GM06990 (cell line): ENCODE measurements at regions not wholly inside any gene's neighbourhood (a gene's known extent, or its start where the extent isn't known, plus 50 kb on each side); places are given as distances from the start of the nearest gene placed in this dataset.

Experiments used
- DNase-seq: peaks from one replicate; pipeline ENCODE4 v3.0.0-alpha.2; 2011; ENCODE audit not compliant: insufficient read length; ENCODE audit errors: extremely low read depth
- H3K27me3 ChIP-seq: replicated peaks from 2 replicates; pipeline ENCODE4 v1.6.0; 2011; ENCODE audit warnings: low read length; ENCODE audit not compliant: control insufficient read depth, insufficient read depth
- H3K36me3 ChIP-seq: 2 replicates; pipeline ENCODE4 v1.5.1; 2011; ENCODE audit warnings: low read length; ENCODE audit not compliant: control insufficient read depth, insufficient read depth
- H3K4me3 ChIP-seq: replicated peaks from 2 replicates; pipeline ENCODE4 v1.5.1; 2011; ENCODE audit warnings: low read depth, mild to moderate bottlenecking, control low read depth, low read length
- TF ChIP-seq, protein P1 (sequence below): IDR thresholded peaks from 2 replicates; pipeline ENCODE4 v1.5.1; 2011; ENCODE audit warnings: low read length, control low read depth, mild to moderate bottlenecking, inconsistent platforms; ENCODE audit not compliant: insufficient read depth, poor library complexity, severe bottlenecking

DNA sequence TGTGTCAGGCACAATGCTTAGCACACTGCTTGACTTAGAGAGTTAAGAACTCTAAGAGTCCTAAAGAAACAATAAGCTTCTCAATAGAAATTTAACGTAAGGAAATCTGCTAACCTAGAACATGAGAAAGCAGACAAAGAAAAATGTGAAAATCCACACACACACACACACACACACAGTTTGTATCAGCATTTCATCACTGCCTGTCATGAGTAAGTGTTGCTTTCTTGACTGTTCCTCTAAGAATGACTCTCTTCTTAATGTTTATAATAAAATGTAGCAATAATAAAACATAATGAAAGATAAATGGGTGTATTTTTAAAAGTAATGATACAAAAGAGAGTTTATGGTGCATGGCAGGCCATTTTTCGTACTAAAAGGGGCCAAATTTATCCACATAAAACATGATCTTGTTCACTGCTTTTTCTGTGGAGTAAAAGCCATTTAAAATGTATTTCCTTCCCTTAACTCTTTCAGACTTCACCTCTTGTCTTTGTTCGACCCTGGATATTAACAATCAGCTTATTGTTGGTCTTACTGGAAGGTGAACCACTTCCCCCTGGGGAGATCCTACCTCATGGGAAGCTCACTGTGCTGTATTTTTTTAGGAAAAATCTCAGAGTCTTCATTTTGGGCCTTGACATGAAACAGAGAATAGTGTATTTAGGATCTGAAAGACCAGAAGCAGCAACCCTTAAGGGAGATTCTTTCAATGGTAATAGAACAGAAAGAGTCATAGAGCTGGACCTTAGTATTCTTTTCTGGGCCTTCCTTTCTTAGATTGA is 107.3 kb upstream of the ANKRD55 start:
- no peak for DNase-seq
- Histone ChIP-seq H3K27me3 (no peaks in the 10 kb centered on the region; the same call in 1 of the 2 replicates), H3K36me3 (no peaks in the 10 kb centered on the region), H3K4me3 (no peak overlapping the region)
- TF ChIP-seq, protein P1, sequence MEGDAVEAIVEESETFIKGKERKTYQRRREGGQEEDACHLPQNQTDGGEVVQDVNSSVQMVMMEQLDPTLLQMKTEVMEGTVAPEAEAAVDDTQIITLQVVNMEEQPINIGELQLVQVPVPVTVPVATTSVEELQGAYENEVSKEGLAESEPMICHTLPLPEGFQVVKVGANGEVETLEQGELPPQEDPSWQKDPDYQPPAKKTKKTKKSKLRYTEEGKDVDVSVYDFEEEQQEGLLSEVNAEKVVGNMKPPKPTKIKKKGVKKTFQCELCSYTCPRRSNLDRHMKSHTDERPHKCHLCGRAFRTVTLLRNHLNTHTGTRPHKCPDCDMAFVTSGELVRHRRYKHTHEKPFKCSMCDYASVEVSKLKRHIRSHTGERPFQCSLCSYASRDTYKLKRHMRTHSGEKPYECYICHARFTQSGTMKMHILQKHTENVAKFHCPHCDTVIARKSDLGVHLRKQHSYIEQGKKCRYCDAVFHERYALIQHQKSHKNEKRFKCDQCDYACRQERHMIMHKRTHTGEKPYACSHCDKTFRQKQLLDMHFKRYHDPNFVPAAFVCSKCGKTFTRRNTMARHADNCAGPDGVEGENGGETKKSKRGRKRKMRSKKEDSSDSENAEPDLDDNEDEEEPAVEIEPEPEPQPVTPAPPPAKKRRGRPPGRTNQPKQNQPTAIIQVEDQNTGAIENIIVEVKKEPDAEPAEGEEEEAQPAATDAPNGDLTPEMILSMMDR, result no peak

DNA sequence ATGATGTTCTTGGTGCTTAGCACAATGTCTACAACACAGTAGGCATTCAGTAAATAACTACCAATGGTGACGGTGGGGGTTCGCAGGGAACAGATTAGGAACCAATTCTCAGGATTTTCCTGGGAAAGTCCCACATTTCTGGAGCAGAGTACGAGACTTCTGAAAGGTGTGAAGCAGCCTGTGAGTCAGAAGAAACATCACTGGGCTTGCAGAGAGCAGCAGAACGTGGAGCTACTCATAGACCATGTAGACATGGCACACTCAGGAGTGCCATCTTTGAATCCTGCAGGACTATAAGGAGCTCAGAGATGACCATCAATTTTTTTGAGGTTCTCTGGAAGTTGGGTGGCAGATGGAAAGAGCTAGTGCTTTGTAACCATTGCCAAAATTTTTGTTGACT is 106.6 kb upstream of the ANKRD55 start:
- TF ChIP-seq, protein P1, result no peak
- H3K4me3 ChIP-seq, result no peak overlapping the region
- no peaks in the 10 kb centered on the region; the same call in 1 of the 2 replicates for H3K27me3 ChIP-seq
- no peak for DNase-seq
- H3K36me3 ChIP-seq, result no peaks in the 10 kb centered on the region

DNA sequence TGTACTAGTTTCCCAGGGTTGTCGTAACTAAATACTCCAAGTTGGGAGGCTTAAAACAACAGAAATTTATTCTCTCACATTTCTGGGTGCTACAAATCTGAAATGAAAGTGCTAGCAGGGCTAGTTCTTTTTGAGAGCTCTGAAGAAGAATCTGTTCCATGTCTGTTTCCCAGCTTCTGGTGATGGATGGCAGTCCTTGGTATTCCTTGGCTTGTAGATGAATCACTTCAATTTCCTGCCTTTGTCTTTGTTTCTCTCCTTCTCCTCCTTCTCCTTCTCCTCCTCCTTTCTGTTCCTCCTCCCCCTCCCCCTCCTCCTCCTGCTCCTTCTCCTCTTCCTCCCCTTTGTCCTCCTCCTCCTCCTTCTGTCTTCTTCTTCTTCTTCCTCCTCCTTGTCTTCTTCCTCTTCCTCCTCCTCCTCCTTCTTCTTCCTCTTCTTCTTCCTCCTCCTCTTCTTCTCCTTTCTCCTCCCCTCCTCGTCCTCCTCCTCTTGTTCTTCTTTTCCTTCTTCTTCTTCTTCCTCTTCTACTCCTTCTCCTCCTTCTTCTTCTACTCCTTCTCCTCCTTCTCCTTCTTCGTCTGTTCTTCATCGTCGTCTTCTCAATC is 104.7 kb upstream of the ANKRD55 start:
- TF ChIP-seq, protein P1, result no peak

DNA sequence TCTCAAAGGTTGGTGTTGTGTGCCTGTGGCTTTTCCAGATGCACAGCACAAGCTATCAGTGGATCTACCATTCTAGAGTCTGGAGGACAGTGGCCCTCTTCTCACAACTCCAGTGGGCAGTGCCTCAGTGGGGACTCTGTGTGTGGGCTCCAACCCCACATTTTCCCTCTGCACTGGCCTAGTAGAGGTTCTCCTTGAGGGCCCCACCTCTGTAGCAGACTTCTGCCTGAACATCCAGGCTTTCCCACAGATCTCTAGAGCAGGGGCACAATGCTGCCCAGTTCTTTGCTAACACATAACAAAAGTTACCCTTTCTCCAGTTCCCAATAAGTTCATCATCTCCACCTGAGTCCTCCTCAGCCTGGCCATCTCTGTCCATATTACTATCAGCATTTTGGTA is 102.1 kb upstream of the ANKRD55 start:
- H3K27me3 ChIP-seq, result no peaks in the 10 kb centered on the region
- H3K4me3 ChIP-seq, result no peak overlapping the region
- no peak for DNase-seq
- TF ChIP-seq, protein P1, result no peak
- no peaks in the 10 kb centered on the region for H3K36me3 ChIP-seq

More for the DNA sequence above, 104.7 kb upstream of the ANKRD55 start:
- Histone ChIP-seq H3K27me3 (no peaks in the 10 kb centered on the region; the same call in 1 of the 2 replicates), H3K4me3 (no peak overlapping the region), H3K36me3 (no peaks in the 10 kb centered on the region)
- no peak for DNase-seq

DNA sequence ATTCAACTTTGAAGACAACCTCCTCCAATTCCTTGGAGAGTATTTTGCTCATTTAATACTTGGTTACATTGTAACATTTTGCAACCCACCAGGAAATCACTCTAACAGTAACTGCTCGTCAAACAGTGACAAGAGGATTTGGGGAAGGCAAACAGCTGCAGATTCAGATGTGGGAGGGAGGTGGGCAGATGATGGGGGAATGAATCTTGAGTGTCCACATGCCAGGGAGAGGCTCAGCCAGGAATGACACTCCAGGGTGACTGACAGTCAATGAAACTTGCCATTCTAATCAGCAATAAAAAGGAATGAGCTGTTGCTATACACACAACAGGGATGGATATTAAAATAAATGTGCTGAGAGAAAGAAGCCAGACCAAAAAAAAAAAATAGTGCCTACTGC is 97.7 kb upstream of the ANKRD55 start:
- no peak for DNase-seq
- H3K27me3 ChIP-seq, result no peaks in the 10 kb centered on the region
- TF ChIP-seq, protein P1, result no peak

More for the DNA sequence above, 97.7 kb upstream of the ANKRD55 start:
- H3K36me3 ChIP-seq, result no peaks in the 10 kb centered on the region
- H3K4me3 ChIP-seq, result no peak overlapping the region
